Fibroblast of skin of scalp (primary cell): ENCODE measurements at regions not wholly inside any gene's neighbourhood (a gene's known extent, or its start where the extent isn't known, plus 50 kb on each side); places are given as distances from the start of the nearest gene placed in this dataset.
A peak's percentile ranks its signal among the peaks of the same experiment; 100 is the strongest.
"Not testable (repeated sequence)": the region's sequence is repeated elsewhere in the genome, so short reads cannot be mapped to it uniquely, and the experiment has no call there.

Experiments used
- DNase-seq: peaks from one replicate; pipeline ENCODE4 v3.0.0-alpha.2; 2013

DNA sequence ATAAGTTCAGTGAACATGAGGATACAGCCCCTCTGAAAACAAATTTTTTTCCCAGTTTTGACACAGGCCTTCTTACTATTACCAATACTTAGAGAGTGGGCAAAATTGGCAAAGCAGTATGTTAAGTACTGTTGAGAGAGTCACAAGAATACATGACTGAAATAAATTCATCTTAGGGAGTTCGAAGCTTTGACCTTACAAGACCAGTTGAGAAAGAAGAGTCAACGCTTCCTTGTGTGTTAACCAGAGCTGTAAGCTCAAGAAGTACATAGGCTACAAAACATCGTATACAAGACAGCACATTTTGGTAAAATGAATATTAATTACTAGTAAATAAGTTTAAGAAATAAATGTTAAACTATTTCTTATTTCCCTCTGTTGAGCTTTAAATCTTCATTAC, 164.4 kb upstream of the RORA start:
- no peak for DNase-seq

DNA sequence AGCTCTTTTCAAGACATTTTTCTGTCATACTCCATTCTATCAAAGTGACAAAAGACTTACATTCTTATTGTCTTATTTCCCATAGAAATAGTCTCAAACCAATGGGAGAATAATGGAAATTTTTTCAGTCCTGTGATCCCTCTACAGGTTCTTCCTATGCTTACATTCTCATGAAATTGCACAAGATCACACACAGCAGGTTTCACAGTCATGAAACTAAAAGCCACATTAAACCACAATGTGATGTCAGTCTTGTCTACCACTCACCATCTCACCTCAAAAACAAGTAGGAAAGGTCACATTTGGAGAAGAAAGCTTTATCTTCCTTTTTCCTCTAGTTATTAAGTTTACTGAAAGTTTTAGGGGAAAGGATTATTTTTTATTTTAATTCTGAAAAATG, 161.0 kb upstream of the RORA start:
- peak; percentile 9 for DNase-seq

- DNase-seq: no peak
Observed at GRCh38 chr15:61389334-61390028, 160.4 kb upstream of the RORA start.

DNA sequence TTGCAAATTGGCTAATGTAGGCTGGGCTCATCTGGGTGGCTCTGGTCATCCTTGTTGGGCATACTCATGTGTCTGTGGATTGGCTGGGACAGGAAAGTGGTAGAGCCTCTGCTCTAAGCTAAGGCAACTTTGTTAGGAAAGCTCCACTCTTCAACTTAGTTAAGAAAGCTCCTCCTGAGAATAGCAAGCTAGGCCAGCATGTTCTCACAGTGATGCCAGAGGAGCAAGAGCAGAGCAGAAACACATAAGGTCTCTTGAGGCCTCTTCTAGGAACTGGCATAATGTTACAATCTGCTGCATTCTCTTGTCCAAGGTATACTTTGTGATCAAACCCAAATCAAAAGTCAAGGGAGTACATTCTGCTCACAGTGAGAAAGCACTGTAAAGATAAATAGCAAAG, 158.6 kb upstream of the RORA start:
- DNase-seq: no peak

DNA sequence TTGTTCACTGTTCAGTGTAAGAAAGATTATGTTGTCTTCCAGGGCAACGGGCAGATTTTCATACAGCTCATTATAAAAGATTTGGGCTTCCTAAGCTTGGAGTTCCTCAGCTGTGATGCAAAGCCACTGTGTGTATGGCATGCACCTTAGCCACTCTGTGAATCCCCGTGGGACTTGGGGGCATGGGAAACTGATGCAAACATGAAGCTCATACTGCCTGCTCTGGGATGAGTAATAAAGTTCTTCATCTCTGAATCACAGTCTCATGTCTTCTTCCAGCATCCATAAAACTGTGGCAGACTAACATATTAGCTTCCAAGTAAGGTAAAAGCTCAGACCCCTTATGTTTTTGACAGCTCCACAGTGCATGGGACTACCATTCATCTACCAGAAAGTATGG, 154.3 kb upstream of the RORA start:
- DNase-seq: peak; percentile 97

GRCh38 chr15:61382927-61383326, 153.8 kb upstream of the RORA start:
- DNase-seq: no peak

DNA sequence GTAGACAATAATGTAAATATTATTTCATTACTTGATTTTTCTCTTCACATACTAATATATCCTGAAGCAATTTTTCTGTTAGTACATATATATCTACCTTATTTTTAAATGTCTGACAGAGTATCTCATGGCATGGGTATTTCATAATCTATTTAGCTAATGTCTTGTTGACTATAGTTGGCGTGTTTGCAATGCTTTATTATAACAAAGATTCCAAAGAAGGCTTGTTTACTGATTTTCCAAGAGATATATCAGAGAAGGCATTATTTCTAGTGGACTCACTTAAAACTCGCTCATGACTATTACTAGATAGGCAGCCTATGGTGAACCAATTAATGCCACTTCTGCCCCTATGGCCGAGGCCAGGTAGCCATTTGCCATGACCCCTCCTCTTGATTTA, 152.4 kb upstream of the RORA start:
- DNase-seq: no peak

- DNase-seq: no peak
Observed at GRCh38 chr15:61380270-61380669, 151.2 kb upstream of the RORA start.

DNA sequence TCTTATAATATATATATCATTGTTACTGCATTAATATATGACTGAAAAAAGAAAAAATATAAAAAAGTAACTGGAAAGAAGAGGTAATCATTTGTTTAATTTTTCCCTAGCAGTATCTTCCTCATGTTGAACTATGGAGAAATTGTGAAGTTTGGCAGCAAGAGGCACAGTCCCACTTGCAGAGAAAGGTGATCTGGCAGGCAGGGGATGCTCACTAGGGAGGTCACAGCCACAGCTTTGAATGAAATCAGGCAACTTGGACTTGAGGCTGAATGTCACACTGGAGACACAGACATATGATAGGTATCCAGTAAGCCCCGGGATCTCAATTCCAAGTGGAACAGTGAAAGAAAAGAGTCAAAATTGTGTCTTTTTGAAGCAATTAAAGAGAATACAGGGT, 149.9 kb upstream of the RORA start:
- DNase-seq: no peak

- DNase-seq: no peak
Observed at GRCh38 chr15:61376961-61377360, 147.9 kb upstream of the RORA start.

GRCh38 chr15:61376516-61376915, 147.4 kb upstream of the RORA start:
- DNase-seq: no peak

DNA sequence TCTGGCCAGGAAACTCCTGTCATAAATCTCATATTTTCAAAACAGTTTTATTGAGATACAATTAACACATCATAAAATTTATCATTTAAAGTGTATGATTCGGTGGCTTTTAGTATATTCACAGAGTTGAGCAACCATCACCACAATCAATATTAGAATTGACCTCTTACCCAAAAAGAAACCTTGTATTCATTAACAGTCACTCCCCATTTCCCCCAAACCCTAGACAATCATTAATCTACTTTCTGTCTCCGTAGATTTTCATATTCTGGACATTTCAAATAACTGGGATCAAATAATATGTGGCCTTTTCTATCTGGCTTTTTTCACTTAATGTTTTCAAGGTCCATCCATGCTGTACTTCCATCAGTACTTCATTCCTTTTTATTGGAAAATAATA, 145.7 kb upstream of the RORA start:
- no peak for DNase-seq

- no peak for DNase-seq
Observed at GRCh38 chr15:61367953-61368352, 138.9 kb upstream of the RORA start.

- peak; percentile 9 for DNase-seq
Observed at GRCh38 chr15:61364871-61365270, 135.8 kb upstream of the RORA start.

- not testable (repeated sequence) for DNase-seq
Observed at GRCh38 chr15:61362912-61363311, 133.8 kb upstream of the RORA start.

- DNase-seq: no peak
Observed at GRCh38 chr15:61344293-61344692, 115.2 kb upstream of the RORA start.

DNA sequence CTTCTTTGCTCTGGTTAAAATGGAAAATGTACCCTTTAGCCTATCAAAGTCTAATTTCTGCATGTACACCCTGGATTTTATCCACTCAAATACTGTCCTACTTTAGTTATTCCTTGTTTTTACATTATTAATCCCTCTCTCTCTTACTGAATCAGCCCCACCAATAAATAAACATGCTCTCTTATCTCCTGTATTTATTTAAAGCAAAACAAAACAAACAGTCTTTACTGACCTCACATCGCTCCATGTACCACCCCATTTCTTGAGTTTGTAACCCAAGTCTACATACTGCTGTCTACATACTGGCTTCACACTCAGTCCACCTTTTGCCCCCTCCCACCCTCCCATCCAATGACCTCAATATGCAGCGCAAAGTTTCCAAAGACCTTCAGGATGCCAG, 113.3 kb upstream of the RORA start:
- no peak for DNase-seq

DNA sequence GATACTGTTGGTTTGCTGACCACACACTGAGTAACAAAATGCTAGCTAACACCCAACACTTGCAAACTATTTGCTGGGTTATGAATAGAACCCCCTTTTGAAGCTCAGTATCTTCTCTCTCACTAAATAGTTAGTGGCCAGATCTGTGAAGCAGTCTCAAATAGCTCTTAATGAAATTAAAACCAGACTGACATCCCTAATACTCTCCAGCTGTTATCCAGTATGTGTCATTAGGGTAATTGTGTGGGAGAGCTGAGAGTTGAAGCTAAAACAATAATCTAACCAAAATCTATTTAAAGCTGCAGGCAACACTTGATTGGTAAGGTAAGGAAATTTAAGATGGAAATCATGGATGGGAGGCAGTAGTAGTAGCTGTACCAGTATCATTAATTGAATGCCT, 110.4 kb upstream of the RORA start:
- peak; percentile 7 for DNase-seq

- peak; percentile 19 for DNase-seq
Observed at GRCh38 chr15:61337541-61337940, 108.4 kb upstream of the RORA start.

- DNase-seq: peak; percentile 6
Observed at GRCh38 chr15:61336026-61336638, 107.0 kb upstream of the RORA start.

DNA sequence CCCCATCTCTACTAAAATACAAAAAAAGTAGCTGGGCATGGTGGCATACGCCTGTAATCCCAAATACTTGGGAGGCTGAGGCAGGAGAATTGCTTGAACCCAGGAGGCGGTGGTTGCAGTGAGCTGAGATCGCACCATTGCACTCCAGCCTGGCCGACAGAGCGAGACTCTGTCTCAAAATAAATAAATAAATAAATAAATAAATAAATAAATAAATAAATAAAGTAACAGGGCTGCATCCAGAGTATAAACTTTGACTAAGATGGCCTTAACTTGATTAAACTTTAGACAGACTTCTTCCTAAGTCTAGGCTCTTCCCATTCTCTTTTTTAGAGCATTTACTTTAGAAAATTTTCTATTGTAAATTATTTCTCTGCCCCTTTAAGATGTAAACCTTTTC, 105.6 kb upstream of the RORA start:
- DNase-seq: not testable (repeated sequence)

DNA sequence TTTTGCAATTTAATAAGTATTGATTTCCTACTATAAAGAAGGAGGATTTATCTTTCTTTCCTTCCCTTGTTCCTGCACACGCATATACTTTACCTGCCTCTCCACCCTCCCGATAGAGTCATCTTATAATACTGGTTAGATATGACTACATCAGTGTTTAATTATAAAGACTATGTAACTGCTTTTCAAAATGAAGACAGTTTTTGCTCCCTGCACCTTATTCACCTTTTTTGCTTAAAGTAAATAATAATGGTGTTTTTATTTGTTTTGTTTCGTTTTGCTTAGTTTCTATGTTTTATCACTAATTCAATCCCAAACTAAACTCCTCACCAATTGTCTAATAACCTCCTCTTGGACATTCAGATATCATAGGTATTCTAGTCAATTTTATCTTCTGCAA, 101.9 kb upstream of the RORA start:
- no peak for DNase-seq

- DNase-seq: no peak
Observed at GRCh38 chr15:61327019-61327631, 98.0 kb upstream of the RORA start.

- no peak for DNase-seq
Observed at GRCh38 chr15:61319892-61320291, 90.8 kb upstream of the RORA start.
